Right renal cortex interstitium (tissue), 3 donors: ENCODE measurements at regions not wholly inside any gene's neighbourhood (a gene's known extent, or its start where the extent isn't known, plus 50 kb on each side); places are given as distances from the start of the nearest gene placed in this dataset.
"Not testable (repeated sequence)": the region's sequence is repeated elsewhere in the genome, so short reads cannot be mapped to it uniquely, and the experiment has no call there.

Experiments used
- DNase-seq, 3 donors: peaks; one replicate each; pipeline ENCODE4 v3.0.0-alpha.2; 2013; ENCODE audit warnings: low read depth in 3 of 3, low spot score in 2 of 3

- no peak for DNase-seq
Measured at GRCh38 chr6:18586133-18586532, 199.0 kb downstream of the RNF144B start.

DNA sequence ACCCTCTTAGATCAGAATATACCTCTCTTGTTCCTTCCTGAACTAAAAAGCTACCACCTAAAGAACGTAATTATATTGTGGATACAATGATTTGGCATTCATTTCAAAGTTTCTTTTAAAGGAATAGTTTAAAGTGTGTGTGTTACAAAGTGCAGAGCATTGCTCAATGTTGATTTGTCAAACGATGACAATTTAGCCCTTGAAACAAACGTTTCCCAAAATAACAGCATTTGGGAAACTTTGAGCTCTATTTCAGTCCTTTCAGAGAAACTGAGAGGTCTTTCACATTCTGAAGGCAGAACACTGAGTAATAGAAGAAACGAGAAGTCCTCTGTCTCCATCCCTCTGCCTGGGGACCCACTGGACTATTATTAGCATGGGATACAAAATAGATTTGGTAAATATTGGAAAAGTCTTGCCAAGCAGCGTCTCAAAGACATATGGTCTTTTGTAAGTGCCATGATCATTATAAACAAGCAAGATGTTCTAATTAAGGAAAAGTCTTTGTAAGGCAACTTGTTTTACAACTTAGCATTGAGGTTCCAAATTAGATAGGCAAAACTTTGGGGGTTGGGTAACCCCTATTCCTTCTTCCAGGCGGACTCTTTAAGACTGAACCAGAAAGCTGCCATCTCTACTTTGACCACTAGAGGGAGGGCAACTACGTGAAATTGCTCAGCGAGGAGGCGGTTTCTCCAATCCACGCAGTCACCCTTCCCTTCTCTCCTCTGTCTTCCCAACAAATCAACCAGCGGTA, 208.8 kb downstream of the RNF144B start:
- peak; percentile 42 to 65 (median 51) for DNase-seq

GRCh38 chr6:18596531-18596835, 209.3 kb downstream of the RNF144B start:
- no peak for DNase-seq

- DNase-seq: no peak
Measured at GRCh38 chr6:18598551-18599264, 211.6 kb downstream of the RNF144B start.

DNA sequence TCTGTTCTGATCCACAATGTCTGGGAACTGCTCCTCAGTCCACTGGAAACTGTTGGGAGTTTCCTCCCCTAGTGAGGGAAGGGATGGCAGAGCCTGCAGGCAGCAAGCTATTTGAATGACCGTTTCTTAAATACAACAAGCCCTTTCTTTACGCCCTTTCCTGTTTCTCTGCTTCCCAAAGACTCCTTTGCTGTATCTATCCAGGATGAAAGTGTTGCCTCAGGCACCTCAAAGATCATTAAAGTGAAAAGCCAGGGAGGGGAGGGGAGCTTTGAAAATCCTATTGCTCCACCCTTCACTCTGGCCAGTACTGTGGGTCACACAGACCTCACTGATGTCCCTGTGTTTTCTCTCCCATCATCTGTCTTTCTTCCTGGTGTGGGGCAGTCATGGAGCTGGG, 213.1 kb downstream of the RNF144B start:
- no peak for DNase-seq

DNA sequence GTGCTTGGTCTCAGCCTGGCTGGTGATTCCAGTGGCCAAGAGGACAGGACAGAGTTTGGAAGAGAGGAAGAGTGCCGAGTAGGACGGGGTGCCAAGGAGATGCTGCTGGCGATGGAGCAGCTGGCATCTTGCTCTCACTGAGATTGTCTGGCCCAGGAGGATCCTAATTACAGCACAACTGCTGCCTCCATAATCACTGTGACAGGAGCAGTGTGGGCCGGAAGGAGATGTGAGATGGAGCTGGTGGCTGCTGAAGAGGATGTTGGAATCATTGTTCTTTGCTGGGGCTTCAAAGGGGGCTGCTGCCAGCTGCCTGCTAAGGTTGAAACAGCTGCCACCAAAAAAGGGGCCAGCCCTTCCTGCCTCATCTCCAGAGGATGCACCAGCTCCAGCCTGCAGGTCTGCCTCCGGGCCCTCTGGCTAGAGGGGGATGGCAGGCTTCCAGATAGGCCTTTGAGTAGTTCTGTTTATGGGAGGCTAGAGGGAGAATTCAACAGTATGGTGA, 214.4 kb downstream of the RNF144B start:
- DNase-seq: no peak

GRCh38 chr6:18602931-18603330, 215.8 kb downstream of the RNF144B start:
- no peak for DNase-seq

DNA sequence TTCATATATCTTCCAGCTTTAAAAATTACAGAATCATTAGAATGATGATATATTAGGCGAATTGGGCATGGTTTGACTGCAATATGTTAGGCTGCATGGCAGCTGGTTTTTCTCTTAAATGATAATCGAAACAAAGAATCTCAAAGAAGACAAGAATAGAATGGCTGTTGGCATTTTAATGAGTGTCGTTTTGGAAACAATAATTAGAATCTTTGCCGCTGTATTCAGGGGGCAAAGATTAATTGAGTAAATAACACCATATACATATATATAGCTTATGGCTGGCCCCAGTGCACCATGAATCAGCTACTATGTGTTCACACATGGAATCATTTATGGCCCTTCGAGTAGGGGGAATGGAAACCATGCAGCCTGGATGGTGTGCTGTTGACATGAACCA, 216.2 kb downstream of the RNF144B start:
- no peak for DNase-seq

DNA sequence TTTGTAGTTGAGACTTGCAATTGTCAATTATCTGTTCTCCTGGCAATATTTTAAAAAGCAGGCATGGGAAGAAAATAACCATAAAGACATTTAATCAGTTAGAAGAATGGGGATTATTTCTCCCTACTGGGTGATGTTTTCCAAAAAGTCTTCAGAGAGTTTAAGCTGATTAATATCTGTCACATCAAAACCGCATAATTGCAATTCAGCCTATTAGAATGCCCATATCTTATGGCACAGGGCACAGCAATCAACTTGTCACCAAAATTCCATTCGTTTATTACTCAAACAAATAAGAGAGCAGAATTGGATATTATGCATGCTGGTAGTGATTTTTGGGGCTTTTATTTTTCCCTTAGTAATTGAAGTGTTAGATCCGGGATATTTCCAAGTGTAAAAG, 218.7 kb downstream of the RNF144B start:
- no peak for DNase-seq

DNA sequence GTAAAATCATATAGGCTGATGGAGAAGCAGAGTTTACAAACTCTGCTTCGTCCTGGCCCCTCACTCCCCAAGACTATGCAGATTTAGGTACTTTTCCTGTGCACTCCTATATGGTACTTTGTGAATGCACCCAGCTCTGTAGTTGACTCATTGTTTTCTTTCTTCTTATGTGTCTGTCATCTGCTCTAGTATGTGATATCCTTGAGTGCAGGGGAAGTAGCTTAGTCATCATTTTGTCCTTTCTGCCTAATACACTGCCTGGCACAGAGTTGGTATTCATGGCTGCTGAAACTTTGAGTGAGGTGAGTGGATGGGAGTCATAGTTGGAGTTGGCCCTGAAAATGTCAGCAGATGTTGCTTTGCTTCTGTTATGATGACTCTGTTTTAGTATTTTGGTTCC, 222.6 kb downstream of the RNF144B start:
- DNase-seq: no peak

DNA sequence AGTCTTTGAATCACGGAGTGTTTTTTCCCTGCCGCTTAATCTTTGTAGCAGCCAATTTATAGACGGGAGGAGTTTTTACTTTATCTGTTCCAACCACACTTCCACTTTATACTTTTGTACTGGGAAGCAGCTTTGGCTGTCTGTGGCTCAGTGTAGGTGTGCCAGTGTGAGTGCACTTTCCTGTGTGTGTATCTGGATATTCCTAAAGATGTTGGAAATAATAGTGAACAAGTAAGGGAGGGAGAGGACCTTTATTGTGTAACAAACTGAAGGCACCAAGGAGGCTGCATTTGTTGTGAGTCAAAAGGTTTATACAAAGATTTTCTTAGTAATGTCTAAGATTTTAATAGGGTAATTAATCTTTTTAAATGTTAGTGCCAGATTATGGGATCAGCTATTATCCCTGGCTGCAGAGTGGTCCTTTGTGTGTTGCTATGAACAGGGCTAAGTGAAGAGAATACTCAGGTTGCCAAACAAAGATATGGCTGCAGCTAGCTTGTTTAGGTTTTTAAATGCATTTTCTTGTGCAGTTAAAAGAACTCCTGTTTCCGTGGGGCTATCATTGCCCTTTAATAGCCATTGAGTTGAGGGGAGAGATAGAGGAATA, 226.3 kb downstream of the RNF144B start:
- DNase-seq: no peak

GRCh38 chr6:18629571-18629970, 242.4 kb downstream of the RNF144B start:
- DNase-seq: no peak

DNA sequence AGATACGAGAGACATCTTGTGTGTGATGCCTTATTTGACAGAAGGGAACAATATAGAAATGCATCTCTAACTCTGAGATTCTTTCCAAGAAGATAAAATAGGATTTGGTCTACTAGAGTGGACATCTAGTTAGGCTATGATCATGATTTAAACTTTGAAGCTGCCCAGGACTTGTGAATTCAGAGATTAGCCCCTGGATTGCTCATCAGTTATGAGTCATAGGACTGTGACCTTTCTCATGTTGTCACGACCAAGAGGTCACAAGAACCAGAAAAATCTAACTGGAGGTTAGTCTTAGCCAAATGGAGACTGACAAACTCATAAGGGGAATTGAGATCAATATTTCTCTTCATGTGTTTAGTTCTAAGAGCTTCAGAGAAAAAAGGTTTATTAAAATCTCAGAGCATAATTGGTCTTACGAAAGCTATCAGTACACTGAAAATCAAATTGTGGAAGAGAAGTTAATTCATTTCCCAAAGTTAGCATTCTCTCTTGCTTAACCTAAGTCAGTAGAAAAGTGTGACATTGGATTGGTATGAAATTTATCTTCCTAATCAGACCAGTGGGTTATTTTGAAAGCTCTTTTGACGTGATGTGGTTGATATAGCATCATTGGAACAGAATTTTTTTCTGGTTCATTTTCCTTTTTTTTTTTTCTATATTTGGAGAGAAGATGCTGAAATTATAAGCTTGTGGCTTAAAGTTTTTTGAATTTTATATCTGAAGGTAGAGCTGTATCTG, 245.7 kb downstream of the RNF144B start:
- DNase-seq: no peak

DNA sequence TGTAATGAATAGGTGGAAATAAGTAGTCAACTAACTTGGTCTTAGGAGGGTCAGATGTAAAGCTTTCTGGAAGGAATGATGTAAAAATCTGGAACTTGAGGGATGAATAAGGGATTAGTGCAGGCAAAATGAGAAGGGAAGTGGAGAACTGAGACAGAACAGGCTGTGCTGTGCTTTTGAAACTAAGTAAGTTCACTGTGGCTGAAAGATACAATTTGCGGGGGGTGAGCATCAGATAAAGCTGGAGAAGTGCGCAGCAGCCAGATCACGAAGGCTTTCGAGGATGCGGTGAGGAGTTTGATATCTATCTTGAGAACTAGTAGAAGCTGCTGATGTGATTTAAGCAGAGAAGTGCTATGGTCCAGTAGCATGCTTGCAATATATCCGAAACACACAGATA, 247.8 kb downstream of the RNF144B start:
- no peak for DNase-seq

DNA sequence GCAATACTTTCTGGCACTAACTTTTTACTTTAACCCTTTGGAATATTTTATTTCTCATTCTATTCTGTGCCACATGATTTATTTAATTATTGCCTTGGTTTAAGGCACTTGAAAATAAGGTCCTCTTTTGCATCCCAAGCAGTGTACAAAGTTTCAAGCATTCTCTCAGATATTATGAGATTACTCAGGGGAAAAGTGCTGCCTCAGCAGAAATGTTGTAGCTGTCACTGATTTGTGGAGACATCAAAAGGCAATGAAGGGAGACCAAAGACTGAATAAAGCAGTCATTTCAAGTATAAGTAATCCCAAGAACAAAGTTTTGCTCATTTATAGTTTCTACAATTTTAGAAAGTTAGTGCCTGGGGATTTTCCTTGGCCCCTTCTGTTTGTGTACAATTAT, 253.0 kb downstream of the RNF144B start:
- no peak for DNase-seq

DNA sequence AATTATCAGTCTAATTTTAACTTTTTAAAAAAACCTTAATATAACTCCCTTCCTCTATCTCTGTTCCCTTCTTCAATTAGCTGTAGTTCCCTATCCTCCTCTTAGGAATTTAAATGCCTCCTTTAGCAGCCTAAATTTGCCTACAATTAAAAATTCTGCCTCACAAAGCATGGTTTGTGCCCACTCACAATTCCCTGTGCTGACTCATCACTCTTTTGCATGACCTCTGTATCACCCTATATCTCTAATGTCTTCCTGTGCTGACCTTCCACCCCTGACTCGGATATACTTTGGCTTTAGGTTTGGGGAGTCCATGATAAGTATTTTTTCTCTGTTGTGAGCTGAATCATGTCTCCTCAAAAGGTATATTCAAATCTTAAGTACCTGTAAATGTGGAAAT, 253.6 kb downstream of the RNF144B start:
- DNase-seq: no peak

DNA sequence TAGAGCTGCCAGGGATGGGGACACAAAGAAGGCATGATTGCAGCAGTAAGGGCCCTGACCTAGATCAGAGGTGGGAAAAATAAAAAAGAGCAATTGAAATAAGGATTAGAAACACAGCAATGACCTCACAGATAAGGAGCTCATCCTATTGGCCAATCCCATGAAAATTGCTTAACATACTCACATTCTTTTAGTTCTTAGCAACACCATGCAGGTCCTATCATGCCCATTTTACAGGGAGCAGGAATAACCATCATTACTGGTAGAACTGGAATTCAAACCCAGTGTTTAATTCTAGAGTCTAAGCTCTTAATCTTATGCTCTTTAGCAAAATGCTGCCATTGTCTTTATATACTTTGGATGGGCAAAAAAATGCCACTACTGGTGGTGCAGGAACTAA, 267.7 kb downstream of the RNF144B start:
- no peak for DNase-seq

DNA sequence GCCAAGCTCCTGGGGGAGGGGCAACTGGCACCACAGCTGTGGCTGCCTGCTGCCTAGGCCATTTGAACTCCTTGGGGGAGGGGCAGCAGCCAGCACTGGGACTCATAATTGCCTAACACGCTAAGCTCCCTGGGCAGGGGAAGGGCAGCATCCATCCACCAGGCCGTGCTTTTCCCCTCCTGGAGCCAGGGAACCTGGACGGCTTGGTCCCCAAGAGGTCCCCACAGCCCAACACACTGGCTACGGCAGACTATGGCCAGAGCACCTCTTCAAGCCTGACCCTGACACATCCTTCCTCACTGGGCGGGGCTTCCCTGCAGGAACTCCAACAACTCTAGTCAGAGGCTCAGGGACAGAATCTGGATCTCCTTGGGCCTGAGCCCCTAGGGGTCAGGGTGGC, 269.4 kb downstream of the RNF144B start:
- DNase-seq: no peak

- not testable (repeated sequence) for DNase-seq
Measured at GRCh38 chr6:18659994-18660393, 272.8 kb downstream of the RNF144B start.

DNA sequence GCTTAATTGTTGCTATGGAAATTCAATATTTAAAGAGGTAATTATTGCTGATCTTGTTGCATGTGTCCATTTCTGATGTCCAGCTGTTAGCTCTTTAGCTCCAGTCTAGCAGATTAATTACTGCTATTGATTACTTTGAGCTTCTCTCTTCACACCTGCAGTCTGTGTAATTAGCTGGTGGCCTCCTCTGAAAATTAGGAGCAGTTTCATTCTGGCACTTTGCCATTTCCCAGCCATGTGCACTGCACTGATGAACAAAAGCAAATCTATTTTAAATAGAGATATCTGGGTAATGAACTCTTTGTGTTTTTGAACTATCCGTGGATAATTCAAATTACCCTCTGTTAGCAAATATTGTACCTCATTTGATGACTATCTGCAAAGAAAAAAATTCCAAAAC, 275.9 kb downstream of the RNF144B start:
- DNase-seq: no peak

- DNase-seq: no peak
Measured at GRCh38 chr6:18664401-18664800, 277.3 kb downstream of the RNF144B start.
